H1 (cell line): ENCODE measurements at regions not wholly inside any gene's neighbourhood (a gene's known extent, or its start where the extent isn't known, plus 50 kb on each side); places are given as distances from the start of the nearest gene placed in this dataset.

Experiments used
- CTCF ChIA-PET: fragments of 300-600 bp; sonication (Branson Sonifier 250); formaldehyde crosslinking; loops from one replicate; lab custom pipeline; 2021; ENCODE audit not compliant: partially characterized antibody; lab: Charles Lee
- POLR2A ChIA-PET: fragments of 300-600 bp; sonication (Branson Sonifier 250); formaldehyde crosslinking; loops from one replicate; lab custom pipeline; 2021; ENCODE audit warnings: inconsistent platforms; ENCODE audit not compliant: partially characterized antibody; lab: Charles Lee
- DNase-seq, 2 experiments: peaks; one replicate each; pipeline versions ENCODE4 v3.0.0 to v3.0.0-alpha.2; 2010 to 2022; ENCODE audit warnings: low spot score in 2 of 2, low read depth in 1 of 2, mixed read lengths in 1 of 2
- FAIRE-seq: peaks from 2 replicates; lab custom pipeline; 2011; peaks lifted over from hg19 to GRCh38; lab: Jason Lieb, UNC
- H2AFZ ChIP-seq: 2 replicates; pipeline ENCODE4 v1.8.1; 2012; ENCODE audit warnings: low read length, inconsistent platforms
- H2AK5ac ChIP-seq: 2 replicates; pipeline ENCODE4 v1.6.1; 2013; ENCODE audit warnings: low read depth, low read length
- H2BK120ac ChIP-seq: replicated peaks from 2 replicates; pipeline ENCODE3; 2013; ENCODE audit warnings: low read depth, low read length, inconsistent platforms
- H2BK12ac ChIP-seq: 2 replicates; pipeline ENCODE4 v1.6.1; 2013; ENCODE audit warnings: low read depth, low read length
- H2BK15ac ChIP-seq: 2 replicates; pipeline ENCODE4 v1.6.1; 2013; ENCODE audit warnings: low read length
- H2BK20ac ChIP-seq: 2 replicates; pipeline ENCODE4 v1.6.1; 2013; ENCODE audit warnings: low read length
- H2BK5ac ChIP-seq: 2 replicates; pipeline ENCODE4 v1.6.1; 2013; ENCODE audit warnings: low read depth, low read length
- H3K14ac ChIP-seq: 2 replicates; pipeline ENCODE4 v1.6.1; 2013; ENCODE audit warnings: inconsistent platforms; ENCODE audit not compliant: insufficient read length
- H3K18ac ChIP-seq: 2 replicates; pipeline ENCODE4 v1.6.1; 2013; ENCODE audit warnings: low read length; ENCODE audit errors: extremely low read depth
- H3K23ac ChIP-seq: 2 replicates; pipeline ENCODE4 v1.6.1; 2013; ENCODE audit warnings: inconsistent platforms; ENCODE audit not compliant: insufficient read length
- H3K23me2 ChIP-seq: 2 replicates; pipeline ENCODE4 v1.6.1; 2013; ENCODE audit warnings: low read depth, low read length
- H3K27ac ChIP-seq: 2 replicates; pipeline ENCODE4 v1.6.1; 2011; ENCODE audit warnings: low read depth, low read length, inconsistent platforms
- H3K27me3 ChIP-seq, 4 experiments: replicated peaks in 1 of 4; 1 replicate in 1 of 4; 2 replicates in 3 of 4; pipeline versions ENCODE4 v1.6.1 to v1.8.1; 2011 to 2013; ENCODE audit warnings: low read length in 3 of 4, mild to moderate bottlenecking in 3 of 4, inconsistent platforms in 2 of 4, mixed read lengths in 2 of 4, moderate library complexity in 1 of 4; ENCODE audit not compliant: control insufficient read depth in 3 of 4, insufficient read depth in 3 of 4; ENCODE audit errors: extremely low read depth in 1 of 4
- H3K36me3 ChIP-seq, 4 experiments: 2 replicates each; pipeline versions ENCODE4 v1.6.1 to v1.8.1; 2011 to 2013; ENCODE audit warnings: mild to moderate bottlenecking in 4 of 4, low read length in 3 of 4, moderate library complexity in 2 of 4, control low read depth in 1 of 4, inconsistent platforms in 1 of 4; ENCODE audit not compliant: insufficient read depth in 4 of 4, control insufficient read depth in 2 of 4
- H3K4ac ChIP-seq: replicated peaks from 2 replicates; pipeline ENCODE3; 2013; ENCODE audit warnings: low read length, low read depth, mixed read lengths, inconsistent platforms; ENCODE audit not compliant: insufficient read length
- H3K4me1 ChIP-seq, 4 experiments: replicated peaks in 1 of 4; 1 replicate in 1 of 4; 2 replicates in 3 of 4; pipeline versions ENCODE4 v1.6.1 to v1.8.1; 2011 to 2013; ENCODE audit warnings: low read length in 3 of 4, inconsistent platforms in 2 of 4, mixed read lengths in 1 of 4; ENCODE audit not compliant: insufficient read depth in 4 of 4, control insufficient read depth in 3 of 4
- H3K4me2 ChIP-seq, 2 experiments: 2 replicates each; pipeline versions ENCODE4 v1.6.1 to v1.8.1; 2011 to 2013; ENCODE audit warnings: low read depth in 2 of 2, low read length in 2 of 2, control low read depth in 1 of 2, inconsistent platforms in 1 of 2, mild to moderate bottlenecking in 1 of 2; ENCODE audit not compliant: insufficient read depth in 1 of 2
- H3K4me3 ChIP-seq, 4 experiments: fragments of 200-600, 300-600 bp in 1 of 4; sonication (generic), shearing (Covaris generic), sonication (Bioruptor Twin) in 1 of 4; 2 replicates each; pipeline versions ENCODE4 v1.5.1 to v1.8.1; 2011 to 2016; ENCODE audit warnings: low read length in 4 of 4, low read depth in 3 of 4, control low read depth in 2 of 4, inconsistent platforms in 2 of 4, mild to moderate bottlenecking in 2 of 4, mixed read lengths in 1 of 4, moderate library complexity in 1 of 4; ENCODE audit not compliant: insufficient read depth in 2 of 4; ENCODE audit errors: extremely low read depth in 1 of 4
- H3K56ac ChIP-seq: replicated peaks from 2 replicates; pipeline ENCODE3; 2013; ENCODE audit warnings: low read depth, mild to moderate bottlenecking, mixed read lengths, low read length, inconsistent platforms; ENCODE audit not compliant: insufficient read length
- H3K79me1 ChIP-seq: 2 replicates; pipeline ENCODE4 v1.6.1; 2013; ENCODE audit warnings: low read depth, low read length, control low read depth
- H3K79me2 ChIP-seq, 2 experiments: 2 replicates each; pipeline versions ENCODE4 v1.6.1 to v1.8.1; 2012 to 2013; ENCODE audit warnings: low read length in 2 of 2, mild to moderate bottlenecking in 2 of 2, inconsistent platforms in 1 of 2; ENCODE audit not compliant: insufficient read depth in 2 of 2, control insufficient read depth in 1 of 2
- H3K9ac ChIP-seq, 4 experiments: replicated peaks in 1 of 4; 1 replicate in 1 of 4; 2 replicates in 3 of 4; pipeline versions ENCODE4 v1.6.1 to v1.8.1; 2011 to 2013; ENCODE audit warnings: low read depth in 3 of 4, low read length in 3 of 4, control low read depth in 2 of 4, mild to moderate bottlenecking in 2 of 4, moderate library complexity in 2 of 4, inconsistent platforms in 1 of 4; ENCODE audit errors: extremely low read depth in 1 of 4
- H3K9me3 ChIP-seq, 2 experiments: 2 replicates each; pipeline versions ENCODE4 v1.6.1 to v1.8.1; 2012 to 2013; ENCODE audit warnings: mild to moderate bottlenecking in 2 of 2, moderate library complexity in 2 of 2, control low read depth in 1 of 2, inconsistent platforms in 1 of 2, low read depth in 1 of 2, low read length in 1 of 2, mixed read lengths in 1 of 2; ENCODE audit not compliant: insufficient read depth in 2 of 2
- H4K20me1 ChIP-seq, 2 experiments: replicated peaks in 1 of 2; 2 replicates each; pipeline versions ENCODE3 to v1.8.1; 2011 to 2013; ENCODE audit warnings: inconsistent platforms in 2 of 2, low read length in 2 of 2, mild to moderate bottlenecking in 1 of 2; ENCODE audit not compliant: insufficient read depth in 2 of 2, control insufficient read depth in 1 of 2
- H4K5ac ChIP-seq: 2 replicates; pipeline ENCODE4 v1.6.1; 2013; ENCODE audit warnings: low read length, low read depth, mixed read lengths, inconsistent platforms; ENCODE audit not compliant: insufficient read length
- H4K8ac ChIP-seq: 2 replicates; pipeline ENCODE4 v1.8.0; 2013; ENCODE audit warnings: mild to moderate bottlenecking, moderate library complexity, low read length, inconsistent platforms; ENCODE audit not compliant: insufficient read depth; ENCODE audit errors: extremely low read depth
- H4K91ac ChIP-seq: replicated peaks from 2 replicates; pipeline ENCODE3; 2013; ENCODE audit warnings: low read length, mixed read lengths, inconsistent platforms; ENCODE audit not compliant: insufficient read length
- BACH1 ChIP-seq: IDR thresholded peaks from 2 replicates; pipeline ENCODE4 v1.6.1; 2012; ENCODE audit warnings: low read length, improper control_type of control experiment
- CBX5 ChIP-seq: fragments of 300-800, 300-1000 bp; sonication (generic); IDR thresholded peaks from 2 replicates; pipeline ENCODE4 v1.7.1; 2016; ENCODE audit warnings: antibody characterized with exemption, low read length, low read depth
- EGR1 ChIP-seq: IDR thresholded peaks from 2 replicates; pipeline ENCODE4 v1.6.1; 2011; ENCODE audit warnings: low read depth, low read length, borderline replicate concordance
- GABPA ChIP-seq: IDR thresholded peaks from 2 replicates; pipeline ENCODE4 v1.6.1; 2011; ENCODE audit warnings: mild to moderate bottlenecking, low read length, moderate library complexity, borderline replicate concordance; ENCODE audit not compliant: insufficient read depth
- HDAC6 ChIP-seq: IDR thresholded peaks from one replicate; pipeline ENCODE4 v1.7.1; 2012; ENCODE audit warnings: low read depth, mild to moderate bottlenecking, inconsistent platforms, low read length, moderate library complexity
- JUN ChIP-seq: IDR thresholded peaks from 2 replicates; pipeline ENCODE4 v1.6.1; 2011; ENCODE audit warnings: low read depth, mild to moderate bottlenecking, improper control_type of control experiment, low read length
- KDM5A ChIP-seq: fragments of 200-600 bp; IDR thresholded peaks from 2 replicates; pipeline ENCODE4 v1.7.1; 2012; ENCODE audit warnings: mild to moderate bottlenecking, low read length, inconsistent platforms, mixed read lengths
- POLR2A ChIP-seq, 2 experiments: IDR thresholded peaks; 1 replicate in 1 of 2; 2 replicates in 1 of 2; pipeline ENCODE4 v1.6.1; 2011; ENCODE audit warnings: low read depth in 2 of 2, low read length in 2 of 2, mild to moderate bottlenecking in 2 of 2; ENCODE audit errors: control extremely low read depth in 1 of 2
- RFX5 ChIP-seq: IDR thresholded peaks from 2 replicates; pipeline ENCODE4 v1.6.1; 2011; ENCODE audit warnings: low read depth, low read length, improper control_type of control experiment, borderline replicate concordance
- RXRA ChIP-seq: IDR thresholded peaks from 2 replicates; pipeline ENCODE4 v1.6.1; 2011; ENCODE audit warnings: low read depth, mild to moderate bottlenecking, low read length, moderate library complexity; ENCODE audit not compliant: insufficient read depth
- SAP30 ChIP-seq: fragments of 300-600 bp; sonication (generic); IDR thresholded peaks from 2 replicates; pipeline ENCODE4 v1.7.1; 2012; ENCODE audit warnings: low read length, moderate library complexity, mild to moderate bottlenecking, inconsistent platforms; ENCODE audit not compliant: insufficient read depth, insufficient replicate concordance
- SP2 ChIP-seq: IDR thresholded peaks from 2 replicates; pipeline ENCODE4 v1.6.1; 2012; ENCODE audit warnings: mild to moderate bottlenecking, low read length, inconsistent platforms
- SUZ12 ChIP-seq: fragments of 200-600 bp; sonication (generic); IDR thresholded peaks from 2 replicates; pipeline ENCODE4 v1.6.1; 2012; ENCODE audit warnings: mild to moderate bottlenecking, inconsistent platforms, low read length, moderate library complexity, mixed read lengths
- TBP ChIP-seq: IDR thresholded peaks from 2 replicates; pipeline ENCODE4 v1.6.1; 2011; ENCODE audit warnings: low read depth, low read length, improper control_type of control experiment
- ZNF274 ChIP-seq: IDR thresholded peaks from 2 replicates; pipeline ENCODE4 v1.7.0; 2012; ENCODE audit warnings: low read length, borderline replicate concordance; ENCODE audit errors: extremely low read depth
- WGBS, 2 experiments: shearing (Covaris generic) in 1 of 2; methylation state at CpG; one replicate each; pipeline versions ENCODE4 v1.1.6 to v1.1.7; 2013 to 2015; ENCODE audit warnings: low lambda C conversion rate in 2 of 2, mixed read lengths in 2 of 2, inconsistent platforms in 1 of 2, low coverage in 1 of 2, missing lambda C conversion rate in 1 of 2; ENCODE audit not compliant: insufficient replicate concordance in 2 of 2, insufficient coverage in 1 of 2, insufficient read length in 1 of 2; ENCODE audit errors: extremely low coverage in 1 of 2, missing lambda C conversion rate in 1 of 2; 5-methylcytosine and 5-hydroxymethylcytosine counted together

DNA sequence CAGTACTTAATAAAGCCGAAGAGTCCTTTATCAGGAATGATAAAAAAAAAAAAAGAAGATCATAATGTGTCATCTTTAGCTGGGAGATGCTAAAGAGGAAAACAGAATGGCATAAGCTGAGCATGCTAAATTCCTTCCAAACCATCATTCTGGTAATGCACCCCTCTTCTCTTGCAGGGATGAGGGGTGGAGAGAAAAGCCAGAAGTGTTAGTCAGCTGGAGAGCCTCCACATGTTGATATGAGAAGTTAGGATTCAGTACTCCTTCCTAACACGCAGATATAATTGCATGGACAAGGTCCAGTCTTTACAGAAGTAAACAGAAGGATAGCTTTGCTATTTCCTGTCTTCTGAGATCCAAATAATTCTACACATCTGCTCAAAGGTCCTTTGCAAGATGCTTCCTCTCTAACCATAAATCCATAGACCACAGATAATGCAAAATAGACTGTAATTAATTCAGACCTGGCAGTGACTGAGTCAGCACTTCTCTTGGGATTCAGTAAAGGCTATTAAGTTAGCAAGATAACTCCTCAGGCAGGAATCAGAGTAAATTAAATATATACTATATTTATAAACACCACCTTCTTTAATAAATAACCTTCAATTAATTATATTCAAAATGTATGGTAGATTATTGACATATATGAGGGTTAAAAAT lies 930.0 kb upstream of the KLHL29 start:
- H3K36me3 ChIP-seq = no peaks in the 10 kb centered on the region
- H4K91ac ChIP-seq = no peak overlapping the region
- no peaks in the 10 kb centered on the region for H3K27me3 ChIP-seq
- no peak overlapping the region for H3K27ac ChIP-seq
- H2BK12ac ChIP-seq = no peak overlapping the region
- no peak overlapping the region for H2AK5ac ChIP-seq
- H3K4me2 ChIP-seq = no peak overlapping the region
- WGBS, 2 experiments = 90% methylated on average over 2 of the region's 2 CpGs; no CpG with 5 or more reads in 1 of the 2 experiments
- H2BK15ac ChIP-seq = no peak overlapping the region
- POLR2A ChIA-PET = no interaction called here
- H3K4me1 ChIP-seq = no peaks in the 10 kb centered on the region
- no peak overlapping the region for H4K8ac ChIP-seq
- H3K79me1 ChIP-seq = no peaks in the 10 kb centered on the region
- H4K5ac ChIP-seq = no peak overlapping the region
- FAIRE-seq = no peak
- no peak overlapping the region for H2BK120ac ChIP-seq
- H3K79me2 ChIP-seq = no peaks in the 10 kb centered on the region
- CTCF ChIA-PET = interaction anchor here (1.7 to 2.0 kb wide), 2 partner anchors 16 to 18 kb away, joined by 4 to 8 read pairs; no protein-coding TSS in a partner anchor
- DNase-seq = no peak
- H3K4ac ChIP-seq = no peak overlapping the region
- no peak overlapping the region for H2AFZ ChIP-seq
- H3K23me2 ChIP-seq = no peaks in the 10 kb centered on the region
- H3K9ac ChIP-seq = no peak overlapping the region
- H3K9me3 ChIP-seq = no peaks in the 10 kb centered on the region
- H3K4me3 ChIP-seq = no peak overlapping the region
- H2BK5ac ChIP-seq = no peak overlapping the region
- no peak overlapping the region for H3K18ac ChIP-seq
- no peaks in the 10 kb centered on the region for H4K20me1 ChIP-seq
- H2BK20ac ChIP-seq = no peak overlapping the region
- H3K14ac ChIP-seq = no peak overlapping the region
- no peak overlapping the region for H3K56ac ChIP-seq
- H3K23ac ChIP-seq = no peak overlapping the region
- TF ChIP-seq RXRA (no peak), SAP30 (no peak), HDAC6 (no peak), SP2 (no peak), KDM5A (no peak), RFX5 (no peak), JUN (no peak), SUZ12 (no peak), ZNF274 (no peak), BACH1 (no peak), GABPA (no peak), EGR1 (no peak), POLR2A (IDR thresholded peaks at IDR 0.05; ENCODE audit: control extremely low read depth in 1 of 2, low read depth in 2 of 2, low read length in 2 of 2) (no peak), TBP (no peak), CBX5 (no peak)
